WTC11 (cell line): ENCODE measurements at regions not wholly inside any gene's neighbourhood (a gene's known extent, or its start where the extent isn't known, plus 50 kb on each side); places are given as distances from the start of the nearest gene placed in this dataset.

Experiments used
- AR ChIP-seq: fragments of 250-450 bp; sonication (Bioruptor Pico); IDR thresholded peaks from 2 replicates; pipeline ENCODE4 v1.9.0; 2021; ENCODE audit warnings: mild to moderate bottlenecking
- ARID4B ChIP-seq: sonication (generic); formaldehyde crosslinking; IDR thresholded peaks from 2 replicates; pipeline ENCODE4 v1.8.0; 2023; ENCODE audit warnings: missing genetic modification reagents, mild to moderate bottlenecking, borderline replicate concordance
- CREB1 ChIP-seq: sonication (generic); formaldehyde crosslinking; IDR thresholded peaks from 2 replicates; pipeline ENCODE4 v1.8.0; 2023; ENCODE audit warnings: mild to moderate bottlenecking, missing genetic modification reagents
- CTCF ChIP-seq: fragments of 200-600 bp; IDR thresholded peaks from 2 replicates; pipeline ENCODE4 v1.8.0; 2022; ENCODE audit warnings: antibody characterized with exemption
- FOXK1 ChIP-seq: sonication (generic); formaldehyde crosslinking; IDR thresholded peaks from 2 replicates; pipeline ENCODE4 v1.8.0; 2022; ENCODE audit warnings: mild to moderate bottlenecking, moderate library complexity, missing genetic modification reagents
- NR3C1 ChIP-seq: sonication (generic); formaldehyde crosslinking; conservative IDR thresholded peaks from 2 replicates; pipeline ENCODE4 v1.8.1; 2023; ENCODE audit warnings: low read depth, mild to moderate bottlenecking, missing genetic modification reagents
- PREB ChIP-seq: sonication (generic); formaldehyde crosslinking; IDR thresholded peaks from 2 replicates; pipeline ENCODE4 v1.8.1; 2022; ENCODE audit warnings: mild to moderate bottlenecking, missing genetic modification reagents, moderate library complexity, borderline replicate concordance
- TCF7 ChIP-seq: sonication (generic); formaldehyde crosslinking; IDR thresholded peaks from 2 replicates; pipeline ENCODE4 v1.8.0; 2022; ENCODE audit warnings: mild to moderate bottlenecking, low read depth, missing genetic modification reagents, moderate library complexity
- ZMAT4 ChIP-seq: fragments of 250-450 bp; sonication (Bioruptor Pico); IDR thresholded peaks from 2 replicates; pipeline ENCODE4 v1.9.0; 2021; ENCODE audit warnings: mild to moderate bottlenecking

- TF ChIP-seq CTCF (no peak), NR3C1 (CRISPR knock-in tag) (no peak), ARID4B (CRISPR knock-in tag) (no peak), PREB (CRISPR knock-in tag) (no peak), CREB1 (CRISPR knock-in tag) (no peak), FOXK1 (CRISPR knock-in tag) (no peak), ZMAT4 (CRISPR knock-in tag) (no peak), AR (CRISPR knock-in tag) (no peak), TCF7 (no peak)
Observed at GRCh38 chr6:91428296-91428695, 841.4 kb upstream of the MAP3K7 start.
